ENCODE measurements at regions not wholly inside any gene's neighbourhood (a gene's known extent, or its start where the extent isn't known, plus 50 kb on each side); places are given as distances from the start of the nearest gene placed in this dataset.

DNA sequence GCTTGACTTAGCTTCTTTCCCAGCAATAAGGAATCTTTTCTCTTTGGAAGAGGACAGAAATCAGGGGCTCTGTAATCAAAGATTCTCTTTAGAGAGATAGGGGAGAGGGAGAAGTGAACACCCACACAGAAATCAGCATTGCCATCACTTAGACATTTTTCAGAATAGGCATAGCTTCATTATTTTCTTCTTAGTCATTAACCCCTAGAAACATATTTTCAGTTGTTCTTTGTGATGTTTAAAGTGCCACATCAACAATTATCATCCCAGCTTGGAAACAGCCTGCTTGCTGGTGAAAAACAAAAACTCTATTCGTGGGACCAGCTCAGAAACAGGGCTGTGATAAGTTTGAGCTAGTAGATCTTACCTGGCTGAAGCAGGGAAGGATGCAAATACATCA is 88.3 kb upstream of the SLC44A3 start:
- DNase-seq = no peak

- DNase-seq = no peak
Measured at GRCh38 chr1:94730450-94730849, 89.7 kb upstream of the SLC44A3 start.

- no peak for DNase-seq
Measured at GRCh38 chr1:94729267-94729666, 90.9 kb upstream of the SLC44A3 start.

DNA sequence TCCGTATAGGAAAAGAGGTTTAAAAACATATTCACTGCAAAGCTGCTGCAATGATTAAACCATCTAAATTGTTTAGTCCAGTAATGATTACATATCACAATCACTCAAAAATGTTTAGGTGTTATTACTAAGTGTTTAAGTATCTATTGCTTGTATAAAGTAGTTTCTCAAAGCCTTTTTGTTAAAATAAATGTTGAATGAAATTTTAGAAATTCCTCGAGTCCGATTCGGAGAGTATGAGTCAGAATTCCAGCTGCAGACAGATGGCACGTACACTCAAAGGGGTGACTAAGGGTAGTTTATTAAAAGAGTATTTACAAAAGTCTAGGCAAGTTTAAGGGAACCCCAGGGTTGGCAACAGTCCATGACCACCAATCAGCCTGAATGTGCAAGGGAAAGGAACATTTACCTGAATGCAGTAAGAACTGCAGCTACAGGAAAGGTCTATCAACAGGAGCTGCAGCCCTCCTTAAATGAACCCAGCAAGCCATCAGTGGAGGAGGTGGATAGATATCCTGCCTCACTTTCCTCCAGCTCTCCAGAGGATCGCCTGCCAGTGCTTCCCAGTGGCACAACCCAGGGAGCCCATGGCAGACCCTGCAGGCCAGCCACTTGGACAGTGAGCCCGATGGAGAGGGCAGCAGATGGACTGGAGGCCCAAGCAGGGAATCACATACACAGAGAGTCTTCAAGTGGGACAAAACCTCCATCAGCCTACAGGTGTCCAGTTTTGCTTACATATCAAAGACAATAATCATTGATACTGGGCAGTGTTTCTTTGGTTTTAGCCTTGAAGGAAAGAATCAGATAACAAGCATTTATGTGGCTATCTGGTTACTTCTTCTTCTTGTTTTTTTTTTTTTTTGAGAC is 92.1 kb upstream of the SLC44A3 start:
- DNase-seq = no peak

DNA sequence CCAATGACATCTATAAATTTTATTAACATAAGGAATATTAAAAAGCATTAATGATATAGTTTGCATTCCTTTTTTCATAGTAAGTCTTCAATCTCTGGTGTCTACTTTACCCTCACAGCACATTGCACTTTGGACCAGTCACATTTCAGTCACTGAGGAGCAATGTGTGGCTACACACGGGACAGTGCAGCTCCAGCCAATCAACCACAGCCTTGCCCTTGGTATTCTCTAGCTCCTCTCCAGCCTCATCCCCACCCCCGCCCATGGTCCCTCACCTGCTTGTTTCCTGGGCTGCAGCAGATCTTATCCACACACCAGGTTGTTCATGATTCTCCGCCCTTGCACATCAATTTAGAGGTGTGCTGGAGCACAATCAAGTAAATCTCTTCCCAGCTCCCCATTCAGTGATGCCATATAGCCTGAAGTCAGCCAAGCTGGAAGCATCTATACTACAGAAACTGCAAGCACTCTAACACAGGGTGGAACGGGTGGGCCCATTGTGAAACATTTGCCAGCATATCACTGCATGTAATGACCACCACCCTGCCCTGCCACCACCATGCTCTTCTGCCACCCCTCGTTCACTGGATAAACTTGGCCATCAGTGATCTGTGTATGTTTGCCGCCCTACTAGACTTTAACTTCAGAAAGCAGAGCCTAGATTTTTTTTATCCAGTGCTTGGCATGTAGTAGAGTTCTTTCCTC is 93.0 kb upstream of the SLC44A3 start:
- DNase-seq = no peak

DNA sequence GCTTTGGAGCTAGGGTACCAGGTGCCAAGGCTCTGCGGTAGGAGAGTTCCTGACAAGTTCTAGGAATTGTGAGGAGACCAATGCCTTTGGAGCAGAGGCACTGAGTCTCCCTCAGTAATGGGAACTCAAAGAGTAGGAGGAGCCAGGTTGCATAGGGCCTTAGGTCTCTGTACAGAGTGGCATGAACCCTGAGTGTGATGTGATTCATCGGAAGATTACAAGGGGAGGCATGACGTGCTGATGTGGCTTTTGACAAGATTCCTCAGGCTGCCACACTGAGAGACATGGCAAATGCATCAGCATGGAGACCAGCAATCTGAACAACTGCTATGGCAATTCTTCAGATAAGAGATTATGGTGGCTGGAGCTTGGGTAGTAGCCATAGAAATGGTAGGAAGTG is 94.6 kb upstream of the SLC44A3 start:
- DNase-seq = no peak

DNA sequence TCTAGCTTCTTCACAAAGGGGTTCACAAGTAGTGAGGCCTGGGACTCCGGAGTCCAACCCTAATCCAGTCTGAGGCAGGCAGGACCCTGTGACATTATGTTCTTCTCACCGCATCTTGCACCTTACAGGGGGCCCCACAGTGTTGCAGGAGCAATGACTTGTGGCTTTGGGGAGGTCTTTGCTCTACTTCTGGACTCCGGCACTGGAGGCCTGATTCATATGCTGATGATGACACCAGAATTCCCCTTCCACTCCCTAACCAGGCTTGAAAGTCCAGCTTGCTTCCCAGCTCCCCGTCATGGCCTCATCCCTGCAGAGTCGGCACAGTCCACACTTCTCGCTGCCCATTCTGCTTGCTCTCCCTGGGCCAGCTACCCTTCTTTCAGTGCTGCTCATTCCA is 96.3 kb upstream of the SLC44A3 start:
- DNase-seq = no peak

DNA sequence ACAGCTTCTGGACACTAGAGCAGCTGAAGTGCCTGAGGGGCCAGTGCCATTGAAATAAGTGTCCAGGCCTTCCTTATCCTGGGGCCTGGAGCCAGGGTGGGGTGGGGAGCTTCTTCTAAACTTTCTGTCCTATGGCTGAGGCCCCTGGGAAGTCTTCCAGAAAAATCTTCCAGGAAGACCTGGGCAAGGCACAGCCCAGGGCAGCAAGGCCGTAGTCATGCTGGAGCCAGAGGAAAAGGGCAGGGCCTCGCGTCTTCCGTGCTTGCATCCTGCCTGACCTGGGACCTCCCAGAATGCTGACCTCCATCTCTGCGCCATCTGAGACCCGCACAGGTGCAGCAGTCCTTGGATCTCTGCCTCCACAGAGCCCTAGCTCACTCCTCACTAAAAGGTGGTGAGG is 96.7 kb upstream of the SLC44A3 start:
- no peak for DNase-seq

DNA sequence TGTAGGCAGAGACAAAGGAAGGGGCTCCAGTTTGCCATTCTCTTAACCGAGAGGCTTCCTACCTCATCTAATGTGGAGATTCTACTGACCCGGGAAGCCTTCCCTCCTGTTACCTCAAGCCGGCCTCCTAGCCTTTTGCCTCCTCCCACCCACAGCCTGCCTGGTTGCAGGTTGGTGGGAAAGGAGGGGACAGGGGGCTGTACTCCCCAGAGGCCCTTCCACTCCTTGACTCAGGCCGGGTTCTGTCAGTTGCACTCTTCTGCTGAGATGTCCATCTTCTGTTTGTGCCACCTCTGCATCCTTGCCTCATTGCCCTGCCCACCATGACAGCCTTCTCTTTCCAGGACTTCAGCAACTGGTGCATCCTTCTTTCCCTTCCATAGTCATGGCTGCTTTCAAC is 98.0 kb upstream of the SLC44A3 start:
- no peak for DNase-seq

GRCh38 chr1:94721240-94721639 is 98.9 kb upstream of the SLC44A3 start:
- no peak for DNase-seq

DNA sequence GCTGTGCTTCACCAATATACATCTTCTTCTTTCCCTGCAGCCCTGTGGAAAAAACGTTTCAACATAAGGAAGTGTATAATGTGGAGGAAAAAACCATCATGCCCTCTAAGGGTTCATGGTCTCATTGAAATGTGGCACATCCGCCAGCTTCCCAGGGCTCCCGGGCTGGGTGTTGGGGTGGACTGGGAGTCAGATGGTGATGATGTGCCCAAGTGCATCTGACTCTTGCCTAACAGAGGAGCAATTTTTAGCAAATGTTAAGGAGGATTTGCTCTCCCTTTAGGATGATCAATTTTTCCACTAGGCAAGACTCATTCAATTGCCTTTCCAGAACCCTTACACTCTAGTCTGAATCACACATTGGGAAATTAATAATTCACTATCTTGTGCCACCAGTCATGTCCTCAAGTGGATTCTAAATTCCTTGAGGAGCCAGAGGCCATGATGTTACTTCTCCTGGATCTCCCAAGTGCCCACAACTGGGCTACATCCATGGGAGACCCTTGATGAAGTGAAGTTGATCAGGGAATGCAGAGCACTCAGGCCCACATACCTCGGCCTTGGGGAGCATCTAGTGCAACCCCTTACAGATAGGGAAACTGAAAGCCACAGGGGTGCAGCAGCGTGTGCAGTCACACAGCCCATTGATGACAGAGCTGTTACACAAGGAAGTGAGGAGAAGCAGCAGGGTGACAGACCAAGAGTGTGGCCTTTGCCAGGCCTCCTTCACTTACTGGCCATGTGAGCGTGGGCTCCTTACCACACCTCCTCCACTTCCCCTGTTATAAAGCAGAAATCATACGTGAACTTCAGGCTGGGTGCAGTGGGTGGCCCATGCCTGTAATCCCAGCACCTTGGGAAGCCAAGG is 100.0 kb upstream of the SLC44A3 start:
- no peak for DNase-seq

DNA sequence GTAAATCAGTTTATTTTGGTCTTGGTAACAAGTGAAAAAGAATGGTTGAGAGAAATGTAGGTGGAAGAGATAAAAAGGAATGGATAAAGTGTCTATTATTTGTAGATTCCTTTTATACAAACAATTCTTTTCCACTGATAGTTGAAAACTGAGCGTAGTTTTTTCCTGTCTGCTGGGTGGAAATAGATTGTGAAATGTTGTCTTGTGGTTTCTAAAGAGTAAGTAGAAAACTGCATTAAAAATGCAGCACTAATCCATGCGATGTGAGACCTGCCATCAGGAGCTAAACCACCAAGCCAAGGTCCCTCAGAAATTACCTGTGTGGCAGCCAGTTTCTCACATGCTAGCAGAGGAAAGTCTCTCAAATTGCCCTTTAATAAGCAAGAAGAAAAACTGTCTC is 103.2 kb upstream of the SLC44A3 start:
- no peak for DNase-seq

DNA sequence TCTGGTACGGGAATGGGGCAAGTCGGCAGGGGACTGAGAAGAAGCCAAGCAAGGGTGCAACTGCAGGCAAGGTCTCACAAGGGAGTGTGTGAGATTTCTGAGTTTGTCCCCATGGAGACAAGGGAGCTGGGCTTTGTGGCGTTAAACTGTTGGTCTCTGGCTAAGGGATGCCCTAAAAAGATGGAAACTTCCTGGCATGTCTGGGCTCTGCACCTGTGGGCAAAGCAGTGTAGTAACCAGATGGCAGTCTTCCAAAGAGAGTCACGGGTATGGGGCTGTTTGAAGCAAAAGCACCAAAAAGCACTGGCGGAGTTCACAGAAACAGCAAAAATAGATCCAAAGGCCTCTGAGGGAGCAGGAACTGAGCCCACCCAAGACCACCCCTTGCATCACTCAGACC is 104.8 kb upstream of the SLC44A3 start:
- DNase-seq = no peak

- no peak for DNase-seq
Measured at GRCh38 chr1:94714552-94714951, 105.6 kb upstream of the SLC44A3 start.

DNA sequence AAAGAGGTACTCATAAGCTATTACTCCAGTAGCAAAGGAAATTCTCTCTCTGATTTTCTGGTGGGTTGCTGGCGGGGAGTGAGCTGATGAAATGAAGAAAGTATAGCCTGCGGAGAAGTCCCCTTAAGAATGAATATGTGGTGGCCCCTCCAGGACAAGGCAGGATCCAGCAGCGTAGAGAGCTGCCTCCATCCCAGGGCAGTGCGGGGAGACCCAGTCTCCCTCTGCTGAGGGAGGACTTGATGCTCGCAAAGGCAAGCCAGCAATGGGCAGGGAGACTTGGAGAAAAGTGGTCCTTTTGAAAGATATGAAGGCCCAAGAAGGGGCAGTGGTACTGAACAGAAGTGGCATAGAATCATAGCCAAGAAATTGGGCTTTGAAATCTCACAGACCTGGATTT is 106.0 kb upstream of the SLC44A3 start:
- no peak for DNase-seq

DNA sequence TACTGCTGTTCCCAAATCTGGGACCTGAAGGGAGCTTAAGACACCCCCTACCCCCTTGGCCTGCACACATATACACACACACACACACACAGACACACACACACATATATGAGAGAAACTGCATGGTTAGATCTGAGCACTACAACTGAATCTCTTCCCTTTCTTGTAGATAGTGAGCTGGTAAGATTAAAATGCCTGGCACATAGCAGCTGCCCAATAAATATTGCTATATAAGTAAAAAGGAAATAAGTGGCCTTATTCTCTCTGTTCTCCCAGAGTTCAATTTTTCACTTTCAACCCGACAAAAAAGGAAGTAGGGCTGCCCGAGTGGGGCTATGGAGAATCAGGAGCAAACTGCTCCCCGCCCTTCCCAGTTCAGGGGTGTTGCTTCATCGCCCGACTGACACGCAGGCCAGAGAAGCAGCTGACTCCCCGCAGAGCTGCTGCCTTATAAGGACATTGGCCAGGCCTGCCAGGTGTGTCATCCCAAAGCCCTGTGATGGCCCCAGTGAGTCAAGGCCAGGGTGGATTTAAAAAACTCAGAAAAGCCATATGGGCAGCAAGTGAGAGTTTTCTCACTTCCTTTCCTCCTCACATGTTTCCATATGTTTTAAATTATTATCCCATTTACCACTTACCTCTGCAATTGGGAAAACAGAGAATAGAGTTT is 106.5 kb upstream of the SLC44A3 start:
- peak; percentile 36 for DNase-seq

GRCh38 chr1:94709891-94710581 is 110.1 kb upstream of the SLC44A3 start:
- no peak for DNase-seq

DNA sequence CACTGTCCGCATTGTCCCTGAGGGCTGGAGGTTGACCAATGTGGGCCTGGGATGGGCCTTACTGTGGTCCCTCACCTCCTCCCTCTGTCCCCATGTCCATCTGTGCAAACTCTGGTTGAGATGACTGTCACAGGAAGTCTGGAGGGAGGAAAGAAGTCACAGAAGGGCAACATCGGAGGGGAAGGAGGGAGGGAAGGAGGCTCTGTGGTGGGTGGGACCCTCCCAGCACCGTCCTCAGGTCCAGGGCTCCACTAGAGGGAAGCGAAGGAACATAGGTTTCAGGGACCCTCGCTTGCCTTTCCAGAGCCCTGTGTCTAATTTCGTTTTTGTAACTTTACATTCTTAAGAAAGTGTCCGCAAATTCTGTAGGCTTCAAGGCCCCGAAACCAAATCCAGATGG is 111.3 kb upstream of the SLC44A3 start:
- no peak for DNase-seq

DNA sequence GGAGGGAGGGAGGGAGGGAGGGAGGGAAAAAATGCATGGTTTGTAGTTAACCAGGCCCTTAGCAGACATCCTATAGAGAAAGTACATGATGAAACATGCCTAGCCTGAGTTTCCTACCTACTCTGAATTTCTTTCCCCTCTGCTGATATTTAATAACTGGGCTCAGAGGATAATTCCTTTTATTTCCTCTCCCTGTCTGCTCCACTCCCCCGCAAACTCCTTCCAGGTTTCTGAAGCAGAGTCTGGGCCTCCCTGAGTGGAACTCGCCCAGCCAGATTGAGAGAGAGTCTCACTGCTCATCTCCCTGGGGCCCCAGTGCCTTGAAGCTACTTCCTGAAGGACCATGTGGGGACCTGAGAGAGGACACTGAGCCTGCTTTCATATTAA is 111.9 kb upstream of the SLC44A3 start:
- DNase-seq = no peak

GRCh38 chr1:94707321-94708298 is 112.5 kb upstream of the SLC44A3 start:
- no peak for DNase-seq

- DNase-seq = no peak
Measured at GRCh38 chr1:94702442-94702815, 117.7 kb upstream of the SLC44A3 start.

All from DMS153 (cell line).